ENCODE measurements at regions not wholly inside any gene's neighbourhood (a gene's known extent, or its start where the extent isn't known, plus 50 kb on each side); places are given as distances from the start of the nearest gene placed in this dataset.
"Not testable (repeated sequence)": the region's sequence is repeated elsewhere in the genome, so short reads cannot be mapped to it uniquely, and the experiment has no call there.

DNA sequence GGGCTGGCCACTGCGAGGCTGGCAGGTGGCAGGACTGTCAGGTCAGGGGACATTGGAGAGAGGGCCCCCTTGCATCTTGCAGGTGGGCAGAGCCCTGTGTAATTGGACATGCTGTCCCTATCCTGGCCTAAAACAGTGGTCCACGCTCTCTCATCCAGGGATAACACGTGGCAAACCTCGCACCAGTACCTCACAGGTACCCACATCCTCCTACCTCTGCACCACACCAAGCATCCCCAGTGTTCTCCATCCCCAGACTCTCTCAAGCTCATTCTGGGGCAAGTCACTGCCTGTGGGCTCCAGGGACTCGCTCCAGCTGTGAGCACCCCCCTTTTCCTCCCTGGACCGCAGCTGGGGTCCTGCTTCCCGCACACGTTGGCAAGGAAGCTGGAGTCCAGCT, 212.3 kb upstream of the LRRC61 start:
- not testable (repeated sequence) for DNase-seq

DNA sequence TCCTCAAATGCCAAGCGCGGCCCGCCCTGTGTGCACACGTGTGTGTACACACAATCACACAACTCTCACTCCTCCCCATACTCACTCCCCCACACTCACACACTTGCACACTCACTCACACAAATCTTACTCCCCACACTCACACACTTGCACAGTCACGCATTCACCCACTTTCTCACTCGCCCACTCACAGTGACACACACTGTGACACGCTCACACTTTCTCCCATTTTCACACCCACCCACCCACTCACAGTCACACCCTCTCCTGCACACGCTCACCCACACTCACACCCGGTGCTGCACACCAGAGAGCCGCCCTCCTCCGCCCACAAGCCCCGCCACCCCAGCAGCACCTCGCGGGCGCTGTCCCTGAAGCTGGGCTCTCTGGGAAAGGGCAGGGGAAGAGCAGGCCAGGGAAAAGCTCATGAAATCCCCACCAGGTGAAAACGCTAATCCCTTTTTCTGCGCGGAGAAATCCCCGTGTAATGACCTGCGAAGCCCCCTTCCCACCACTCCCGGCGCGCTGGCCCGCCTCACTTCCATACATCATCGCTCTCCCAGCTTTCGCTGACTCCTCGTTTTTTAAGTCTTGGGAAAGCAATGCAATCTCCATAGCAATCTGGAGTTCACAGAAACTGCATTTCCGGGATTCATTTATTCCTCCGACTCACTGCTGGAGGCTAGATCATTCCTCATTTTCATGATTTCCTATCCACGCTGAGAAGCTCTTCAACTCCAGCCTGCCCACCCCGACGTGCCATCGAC, 211.6 kb upstream of the LRRC61 start:
- DNase-seq = not testable (repeated sequence)

DNA sequence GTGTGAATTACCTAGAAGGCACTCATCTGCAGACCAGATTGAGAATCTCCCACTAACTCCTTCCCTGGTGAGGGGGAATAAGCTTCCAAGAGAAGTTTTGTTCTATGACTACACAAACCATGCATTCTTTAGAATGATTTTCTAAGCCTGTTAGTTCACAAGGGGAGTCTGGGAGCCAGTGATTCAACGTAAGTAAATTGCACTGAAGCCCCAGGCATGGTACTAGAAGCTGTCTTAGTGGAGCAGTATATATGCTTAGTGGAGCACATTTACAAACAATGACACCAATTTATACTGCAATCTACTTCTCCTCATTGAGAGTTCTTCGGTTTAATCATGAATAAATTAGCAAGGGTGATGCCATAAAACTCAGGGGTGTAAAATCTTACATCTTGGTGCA, 209.9 kb upstream of the LRRC61 start:
- not testable (repeated sequence) for DNase-seq

DNA sequence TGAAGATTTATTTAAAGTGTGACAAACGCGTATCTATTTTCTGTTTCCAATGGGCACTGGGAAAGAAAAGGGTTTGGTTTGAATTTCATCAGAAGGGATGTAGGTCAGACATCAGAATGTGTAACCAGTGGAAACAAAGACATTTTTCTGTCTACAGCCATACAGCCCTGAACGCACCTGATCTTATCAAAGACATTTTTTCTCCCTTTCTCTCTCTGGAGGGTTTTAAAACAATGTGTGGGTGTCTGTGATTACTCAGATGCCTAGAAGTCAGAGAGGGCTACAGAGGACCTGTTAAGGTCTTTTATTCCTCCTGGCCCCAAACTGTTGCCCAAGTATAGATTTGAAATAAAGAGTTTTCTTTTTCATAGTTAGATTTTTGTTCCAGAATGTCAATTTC, 208.6 kb upstream of the LRRC61 start:
- not testable (repeated sequence) for DNase-seq

DNA sequence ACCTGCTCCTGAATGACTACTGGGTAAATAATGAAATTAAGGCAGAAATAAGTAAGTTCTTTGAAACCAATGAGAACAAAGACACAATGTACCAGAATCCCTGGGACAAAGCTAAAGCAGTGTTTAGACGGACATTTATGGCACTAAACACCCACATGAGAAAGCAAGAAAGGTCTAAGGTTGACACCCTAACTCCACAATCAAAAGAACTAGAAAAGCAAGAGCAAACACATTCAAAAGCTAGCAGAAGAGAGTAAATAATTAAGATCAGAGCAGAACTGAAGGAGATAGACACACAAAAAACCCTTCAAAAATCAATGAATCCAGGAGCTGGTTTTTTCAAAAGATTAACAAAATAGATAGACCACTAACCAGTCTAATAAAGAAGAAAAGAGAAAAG, 203.2 kb upstream of the LRRC61 start:
- not testable (repeated sequence) for DNase-seq

DNA sequence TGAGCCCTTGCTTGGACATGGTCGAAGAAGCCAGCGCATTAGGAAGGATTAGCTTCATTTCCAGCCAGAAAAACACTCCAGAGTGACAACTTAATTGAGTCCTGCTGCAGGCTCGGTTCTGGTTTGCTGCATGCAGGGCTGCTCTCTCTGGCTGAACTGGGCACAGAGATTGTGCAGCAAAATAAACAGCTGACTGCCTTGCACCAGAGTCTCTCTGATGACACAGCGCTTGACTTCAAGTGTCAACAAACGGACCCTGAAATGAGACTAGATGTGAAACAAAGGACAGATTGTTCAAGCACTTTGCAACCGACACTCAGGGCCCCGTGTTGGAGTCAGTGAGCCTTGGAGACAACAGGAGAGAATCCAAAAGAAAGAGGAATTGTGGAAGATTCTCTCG, 197.3 kb upstream of the LRRC61 start:
- DNase-seq = not testable (repeated sequence)

DNA sequence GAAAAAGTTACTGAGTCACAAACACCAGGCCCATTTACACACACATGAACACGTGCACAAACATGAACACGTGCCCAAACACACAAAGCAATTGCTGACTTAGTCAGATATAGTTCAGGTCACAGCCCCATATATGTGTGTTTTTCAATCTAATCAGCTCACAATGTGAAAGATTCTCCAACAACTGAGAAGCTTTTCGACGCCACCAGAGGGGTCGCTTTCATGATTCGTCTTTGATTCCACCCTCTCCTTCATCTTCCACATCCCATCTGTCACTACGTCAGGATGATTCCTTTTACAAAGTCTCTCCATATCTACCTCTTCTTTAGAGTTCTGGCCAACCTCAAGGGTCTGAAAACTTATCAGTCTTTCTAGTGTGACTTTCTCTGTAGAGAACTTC, 188.7 kb upstream of the LRRC61 start:
- DNase-seq = not testable (repeated sequence)

DNA sequence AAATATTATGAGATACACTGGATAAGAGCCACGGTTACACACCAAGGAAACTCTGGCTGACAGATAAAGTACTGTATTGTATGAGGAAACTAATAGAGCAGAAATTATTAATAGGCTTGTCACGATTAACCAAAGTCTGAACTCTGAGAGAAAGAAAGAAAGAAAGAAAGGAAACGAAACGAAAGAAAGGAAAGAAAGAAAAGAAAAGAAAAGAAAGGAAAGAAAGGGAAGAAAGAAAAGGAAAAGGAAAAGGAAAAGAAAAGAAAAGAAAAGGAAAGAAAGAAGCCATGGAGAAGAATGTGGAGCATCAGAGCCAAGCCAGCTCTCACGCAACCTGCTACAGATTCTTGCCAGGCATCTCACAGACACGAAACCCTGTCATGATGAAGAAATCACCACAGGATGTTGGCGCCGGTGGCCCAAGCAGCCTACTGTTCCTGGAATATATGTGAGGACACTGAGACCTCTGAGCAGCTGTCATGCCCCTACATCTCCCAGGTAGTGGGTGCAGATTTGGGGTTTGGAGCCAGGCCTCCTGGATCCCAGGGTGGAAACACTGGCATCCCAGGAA, 187.4 kb upstream of the LRRC61 start:
- DNase-seq = not testable (repeated sequence)

DNA sequence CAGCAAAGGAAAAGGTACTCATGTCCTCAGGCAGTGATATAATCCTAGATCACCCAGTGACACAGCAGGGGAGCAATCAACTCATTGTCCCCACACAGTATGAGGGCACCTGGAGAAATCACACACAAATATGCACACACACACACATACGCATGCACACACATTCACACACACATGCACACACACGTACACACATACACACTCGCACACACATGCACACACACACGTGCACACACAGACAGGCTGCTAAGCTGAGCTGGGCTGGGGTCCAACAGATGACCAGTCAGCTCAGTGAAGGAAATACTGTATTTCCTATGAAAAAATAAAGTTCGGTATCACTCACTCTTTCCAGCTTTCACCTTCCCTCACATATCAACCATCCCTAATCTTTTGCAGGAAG, 183.3 kb upstream of the LRRC61 start:
- not testable (repeated sequence) for DNase-seq

DNA sequence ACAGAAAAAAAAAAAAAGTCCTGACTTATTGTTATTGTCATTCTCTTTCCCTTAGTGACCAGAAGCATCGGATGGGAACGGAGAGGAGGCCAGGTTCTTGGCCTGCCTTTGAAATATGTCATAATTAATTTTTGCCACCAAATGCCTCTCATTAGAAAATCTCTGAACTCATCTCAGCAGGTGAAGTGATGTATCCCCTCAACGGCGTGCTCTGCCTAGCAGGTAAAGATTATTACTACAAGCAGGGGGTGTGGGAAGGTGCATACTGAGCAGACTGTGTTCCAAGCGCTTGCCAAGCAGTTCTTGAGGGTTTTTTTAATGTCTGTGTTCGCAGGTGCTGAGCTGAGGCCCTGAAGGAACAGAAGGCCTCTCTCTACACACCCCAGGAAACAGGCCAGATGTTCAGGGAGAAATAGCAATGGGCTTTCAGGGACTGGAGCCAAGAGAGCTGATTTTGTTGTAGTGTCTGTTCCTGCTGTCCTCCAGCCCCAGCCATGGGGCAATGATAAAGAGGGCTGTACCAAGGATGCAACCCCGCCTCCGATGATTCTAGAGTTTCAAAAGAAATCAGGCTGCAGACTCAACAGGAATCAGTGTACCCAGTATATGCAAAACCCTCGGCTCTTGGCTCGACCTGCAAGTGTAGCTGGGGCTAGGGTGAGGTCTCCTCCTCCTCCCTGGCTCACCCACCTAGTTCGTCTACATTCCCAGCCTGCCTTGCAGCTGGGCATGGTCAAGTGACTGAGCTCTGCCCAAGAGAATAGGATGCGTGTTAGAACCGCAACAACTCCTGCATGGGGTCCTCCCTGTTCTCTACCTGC, 181.4 kb upstream of the LRRC61 start:
- DNase-seq = not testable (repeated sequence)

DNA sequence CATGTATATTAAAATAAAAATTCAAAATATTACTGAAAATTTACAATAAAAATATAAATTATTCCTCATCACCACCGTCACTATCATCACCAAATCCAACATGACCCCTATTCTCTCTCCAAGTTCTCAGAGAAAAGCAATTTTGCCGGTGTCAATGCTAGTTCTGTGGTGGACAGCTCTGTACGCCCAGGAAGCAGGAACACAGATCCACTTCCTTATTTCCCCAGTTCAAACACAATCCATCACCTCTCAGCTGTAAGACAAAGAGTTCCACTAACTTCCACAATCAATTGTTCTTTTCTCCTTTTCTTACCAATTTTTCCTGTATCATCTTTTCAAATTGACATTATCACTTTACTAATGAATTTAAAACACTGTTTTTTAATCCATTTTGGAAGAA, 177.0 kb upstream of the LRRC61 start:
- not testable (repeated sequence) for DNase-seq

DNA sequence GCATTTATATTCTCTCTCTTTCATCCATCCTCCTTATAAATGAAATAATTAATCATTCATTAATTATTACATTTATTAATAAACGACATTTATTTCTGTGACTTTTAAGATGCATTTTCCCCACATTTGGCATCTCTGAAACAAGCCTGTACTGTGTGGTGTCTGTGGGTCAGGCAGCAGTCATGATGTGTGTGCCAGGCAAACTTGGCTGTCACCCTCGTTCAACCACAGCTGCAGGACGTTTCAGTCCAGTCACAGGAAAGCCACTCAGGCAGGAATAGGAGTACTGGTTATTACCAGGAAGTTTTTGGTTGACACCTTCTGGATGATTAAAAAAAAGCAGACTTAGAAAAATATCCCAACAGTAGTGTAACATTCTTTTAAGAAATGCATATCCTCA, 175.6 kb upstream of the LRRC61 start:
- not testable (repeated sequence) for DNase-seq

DNA sequence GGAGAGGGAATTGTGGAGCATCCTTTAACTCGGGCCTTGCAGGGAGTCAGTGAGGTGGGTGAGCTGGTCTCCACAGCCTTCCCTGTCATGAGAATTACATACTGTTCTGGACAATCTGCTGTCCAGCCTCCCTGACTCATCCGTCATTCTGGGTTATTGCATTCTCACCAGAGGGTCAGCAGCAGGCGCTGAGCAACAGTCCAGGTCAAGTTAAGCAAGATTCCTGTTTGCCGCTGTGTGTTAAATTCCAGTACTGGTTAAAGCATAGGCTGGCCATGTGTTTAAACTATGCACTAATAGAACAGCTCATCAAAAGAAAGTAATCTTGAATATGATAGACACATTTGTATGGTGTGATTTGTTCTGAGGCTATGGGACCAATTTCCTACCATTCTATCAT, 167.1 kb upstream of the LRRC61 start:
- DNase-seq = not testable (repeated sequence)

DNA sequence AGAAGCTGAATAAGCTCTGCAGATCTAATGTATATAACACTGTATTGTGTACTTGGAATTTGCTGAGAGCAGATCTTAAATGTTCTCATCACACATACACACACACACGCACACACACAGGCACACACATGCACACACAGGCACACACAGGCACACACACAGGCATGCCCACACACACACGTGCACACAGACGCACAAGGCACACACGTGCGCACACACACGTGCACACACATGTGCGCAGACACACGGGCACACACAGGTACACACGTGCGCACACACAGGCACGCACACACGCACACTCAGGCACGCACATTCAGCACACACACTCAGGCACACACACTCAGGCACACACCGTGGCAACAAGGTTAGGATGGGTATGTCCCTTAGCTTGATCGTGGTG, 164.5 kb upstream of the LRRC61 start:
- DNase-seq = not testable (repeated sequence)

DNA sequence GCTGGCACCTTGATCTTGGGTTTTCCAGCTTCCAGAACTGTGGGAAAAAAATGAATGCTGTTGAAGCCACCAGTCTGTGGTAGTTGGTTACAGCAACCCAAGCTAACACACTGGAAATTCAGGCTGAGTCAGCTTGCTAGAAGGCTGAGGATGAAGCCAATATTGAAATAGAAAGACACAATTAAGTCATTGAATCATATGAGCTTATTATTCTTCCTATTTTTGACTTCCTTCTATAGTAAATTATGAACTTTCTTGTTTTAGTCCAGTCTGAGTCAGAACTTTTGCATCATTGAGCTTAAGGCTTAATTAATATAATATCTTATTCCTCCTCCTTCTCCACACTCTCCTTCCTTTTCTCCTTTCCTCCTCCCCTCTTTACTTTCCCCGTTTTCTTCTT, 153.6 kb upstream of the LRRC61 start:
- DNase-seq = not testable (repeated sequence)

DNA sequence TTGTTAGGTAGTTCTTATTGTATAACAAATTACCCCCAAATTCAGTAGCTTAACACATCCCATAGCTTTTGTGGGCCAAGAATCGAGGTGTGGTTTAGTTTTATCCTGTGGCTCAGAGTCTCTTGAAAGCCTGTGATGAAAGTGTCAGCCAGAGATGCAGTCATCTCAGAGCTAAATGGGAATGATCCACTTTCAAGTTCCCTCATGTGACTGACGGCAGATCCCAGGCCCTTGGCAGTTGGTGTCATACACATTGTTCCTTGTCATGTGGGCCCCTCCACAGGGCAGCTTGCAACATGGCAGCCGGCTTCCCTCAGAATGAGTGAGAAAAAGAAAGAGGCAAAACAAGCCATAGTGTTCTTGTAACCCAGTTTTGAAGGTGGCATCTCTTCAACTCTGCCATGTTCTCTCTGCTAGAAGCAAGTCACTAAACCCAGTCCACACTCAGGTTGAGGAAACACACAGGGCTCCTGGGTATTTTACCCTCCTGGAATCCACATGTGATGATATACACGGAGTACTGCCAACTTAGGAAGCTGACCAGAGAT, 153.1 kb upstream of the LRRC61 start:
- not testable (repeated sequence) for DNase-seq

DNA sequence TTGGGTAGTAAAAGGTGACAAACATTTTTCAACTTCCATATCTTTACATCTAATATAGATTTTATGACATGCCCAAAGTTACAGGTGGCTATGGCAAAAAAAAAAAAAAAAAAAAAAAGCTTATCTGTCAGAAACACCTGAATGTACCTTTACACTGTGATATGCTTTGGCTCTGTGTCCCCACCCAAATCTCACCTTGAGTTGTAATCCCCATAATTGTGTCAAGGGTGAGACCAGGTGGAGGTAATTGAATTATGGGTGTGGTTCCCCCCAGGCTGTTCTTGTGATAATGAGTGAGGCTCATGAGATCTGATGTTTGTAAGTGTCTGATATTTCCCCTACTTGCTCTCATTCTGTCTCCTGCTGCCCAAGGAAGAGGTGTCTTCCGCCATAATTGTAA, 139.6 kb upstream of the LRRC61 start:
- DNase-seq = not testable (repeated sequence)

DNA sequence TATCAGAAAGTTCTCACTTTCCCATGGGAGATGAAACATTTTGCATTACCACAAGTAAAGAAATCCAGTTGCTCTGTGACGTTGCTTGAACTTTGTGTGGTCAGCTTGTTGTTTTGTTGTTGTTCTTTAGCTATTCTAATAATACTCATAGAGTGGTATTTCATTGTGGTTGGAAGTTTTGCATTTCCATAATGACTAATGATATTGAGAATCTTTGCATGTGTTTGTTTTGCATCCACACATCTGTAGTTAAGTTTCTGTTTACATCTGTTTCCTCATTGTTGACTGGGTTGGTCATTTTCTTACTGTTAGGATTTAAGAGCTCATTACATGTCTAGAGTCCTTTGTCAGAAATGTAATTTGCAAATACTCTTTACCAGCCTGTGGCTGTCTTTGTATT, 133.2 kb upstream of the LRRC61 start:
- not testable (repeated sequence) for DNase-seq

DNA sequence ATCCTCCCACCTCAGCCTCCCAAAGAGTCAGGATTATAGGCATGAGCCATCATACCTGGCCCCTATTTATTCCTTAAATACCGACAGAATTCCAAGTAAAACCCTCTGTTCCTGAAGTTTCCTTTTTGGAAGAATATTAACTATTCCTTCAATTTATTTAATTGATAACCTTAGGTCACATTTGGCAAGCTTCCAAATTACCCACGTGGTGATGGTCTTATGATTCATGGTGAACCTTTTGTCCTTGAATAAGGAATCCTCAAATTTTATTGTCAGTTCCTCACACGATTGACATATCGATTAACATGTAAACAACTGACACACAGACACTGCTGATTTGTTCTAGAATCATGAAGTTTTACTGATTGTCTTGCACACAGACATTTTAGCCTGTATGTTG, 130.6 kb upstream of the LRRC61 start:
- not testable (repeated sequence) for DNase-seq

DNA sequence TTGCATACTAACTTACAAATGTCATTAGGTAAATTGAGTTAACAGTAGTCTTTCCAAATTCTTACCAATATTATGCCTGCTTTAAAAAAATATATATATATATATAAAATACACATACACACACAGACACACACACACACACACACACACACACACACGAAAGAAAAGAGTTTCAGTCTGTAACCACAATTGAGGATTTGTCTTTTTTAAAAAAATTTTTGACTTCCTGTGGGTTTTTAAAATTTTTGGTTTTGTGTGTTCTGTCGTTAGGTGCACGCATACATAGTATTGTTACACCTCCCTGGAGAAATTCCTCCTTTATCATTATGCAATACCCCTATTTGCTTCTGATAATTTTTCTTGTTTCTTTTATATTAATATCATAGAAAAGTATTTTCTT, 129.3 kb upstream of the LRRC61 start:
- not testable (repeated sequence) for DNase-seq

All from stimulated activated CD4-positive, alpha-beta T cell treated with anti-CD3 and anti-CD28 coated beads, Interleukin-2, amount 100 ng/mL, for 24 hours (primary cell).